Nephron progenitor cell (in vitro differentiated cells): ENCODE measurements at regions not wholly inside any gene's neighbourhood (a gene's known extent, or its start where the extent isn't known, plus 50 kb on each side); places are given as distances from the start of the nearest gene placed in this dataset.

ENCODE experiments used
- DNase-seq: peaks from one replicate; pipeline ENCODE4 v3.0.0; 2021
- H3K27ac Mint-ChIP-seq: 2 replicates; pipeline ENCODE4 v1.8.0; 2021; ENCODE audit warnings: mild to moderate bottlenecking, moderate library complexity, mixed read lengths
- H3K27me3 Mint-ChIP-seq: 2 replicates; pipeline ENCODE4 v1.8.0; 2021; ENCODE audit warnings: mild to moderate bottlenecking, low read depth, mixed read lengths; ENCODE audit not compliant: poor library complexity
- H3K36me3 Mint-ChIP-seq: 2 replicates; pipeline ENCODE4 v1.8.0; 2021; ENCODE audit warnings: low read depth, mixed read lengths
- H3K4me1 Mint-ChIP-seq: 2 replicates; pipeline ENCODE4 v1.8.0; 2021; ENCODE audit warnings: mixed read lengths
- H3K4me3 Mint-ChIP-seq: 2 replicates; pipeline ENCODE4 v1.8.0; 2021; ENCODE audit warnings: mild to moderate bottlenecking, moderate library complexity, mixed read lengths
- H3K9me3 Mint-ChIP-seq: 2 replicates; pipeline ENCODE4 v1.8.0; 2021; ENCODE audit warnings: mild to moderate bottlenecking, moderate library complexity, mixed read lengths
- TF ChIP-seq, protein P1 (sequence below): fragments of 200-600 bp; sonication (generic); IDR thresholded peaks from 2 replicates; pipeline ENCODE4 v1.5.0; 2021; ENCODE audit warnings: antibody characterized with exemption

DNA sequence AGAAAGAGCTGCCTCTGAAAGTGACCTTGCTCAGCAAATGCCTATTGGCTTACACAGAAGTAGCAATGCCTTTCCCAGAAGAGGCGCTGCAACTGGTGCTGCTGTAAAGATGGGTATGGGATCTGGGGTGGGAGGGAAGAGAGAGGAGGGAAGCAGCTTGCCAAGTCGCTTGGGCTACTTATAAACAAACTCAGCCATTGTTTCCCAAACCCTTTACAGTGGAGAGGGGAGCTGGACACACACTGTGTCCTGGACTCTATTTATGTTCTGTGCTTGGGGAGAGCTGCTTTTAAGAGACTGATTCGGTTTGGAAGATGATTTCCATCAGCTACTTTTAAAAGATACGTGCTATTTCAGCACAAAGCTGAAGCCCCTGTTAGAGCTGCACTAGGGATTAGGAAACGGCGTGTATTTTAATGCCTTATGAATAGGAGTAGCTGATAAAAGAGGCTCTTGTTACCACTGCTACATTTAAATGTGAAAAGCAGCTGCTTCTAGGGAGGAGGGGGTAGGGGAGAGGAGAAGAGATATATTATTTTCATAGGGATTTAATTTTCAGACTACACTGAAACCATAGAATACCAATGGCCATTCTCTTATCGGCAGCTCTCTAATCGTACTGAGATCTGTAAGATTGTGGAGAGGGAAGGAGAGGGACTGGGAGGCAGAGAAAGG is 440.6 kb downstream of the MCTP2 start:
- peak overlapping the region; percentile 36 for H3K4me3 Mint-ChIP-seq
- H3K9me3 Mint-ChIP-seq: no peaks in the 10 kb centered on the region
- H3K27ac Mint-ChIP-seq: no peak overlapping the region
- H3K27me3 Mint-ChIP-seq: peaks cover 21% of the 10 kb centered on the region
- peaks cover 48% of the 10 kb centered on the region for H3K4me1 Mint-ChIP-seq
- TF ChIP-seq, protein P1, sequence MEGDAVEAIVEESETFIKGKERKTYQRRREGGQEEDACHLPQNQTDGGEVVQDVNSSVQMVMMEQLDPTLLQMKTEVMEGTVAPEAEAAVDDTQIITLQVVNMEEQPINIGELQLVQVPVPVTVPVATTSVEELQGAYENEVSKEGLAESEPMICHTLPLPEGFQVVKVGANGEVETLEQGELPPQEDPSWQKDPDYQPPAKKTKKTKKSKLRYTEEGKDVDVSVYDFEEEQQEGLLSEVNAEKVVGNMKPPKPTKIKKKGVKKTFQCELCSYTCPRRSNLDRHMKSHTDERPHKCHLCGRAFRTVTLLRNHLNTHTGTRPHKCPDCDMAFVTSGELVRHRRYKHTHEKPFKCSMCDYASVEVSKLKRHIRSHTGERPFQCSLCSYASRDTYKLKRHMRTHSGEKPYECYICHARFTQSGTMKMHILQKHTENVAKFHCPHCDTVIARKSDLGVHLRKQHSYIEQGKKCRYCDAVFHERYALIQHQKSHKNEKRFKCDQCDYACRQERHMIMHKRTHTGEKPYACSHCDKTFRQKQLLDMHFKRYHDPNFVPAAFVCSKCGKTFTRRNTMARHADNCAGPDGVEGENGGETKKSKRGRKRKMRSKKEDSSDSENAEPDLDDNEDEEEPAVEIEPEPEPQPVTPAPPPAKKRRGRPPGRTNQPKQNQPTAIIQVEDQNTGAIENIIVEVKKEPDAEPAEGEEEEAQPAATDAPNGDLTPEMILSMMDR: no peak
- H3K36me3 Mint-ChIP-seq: no peaks in the 10 kb centered on the region
- DNase-seq: peak; percentile 22

DNA sequence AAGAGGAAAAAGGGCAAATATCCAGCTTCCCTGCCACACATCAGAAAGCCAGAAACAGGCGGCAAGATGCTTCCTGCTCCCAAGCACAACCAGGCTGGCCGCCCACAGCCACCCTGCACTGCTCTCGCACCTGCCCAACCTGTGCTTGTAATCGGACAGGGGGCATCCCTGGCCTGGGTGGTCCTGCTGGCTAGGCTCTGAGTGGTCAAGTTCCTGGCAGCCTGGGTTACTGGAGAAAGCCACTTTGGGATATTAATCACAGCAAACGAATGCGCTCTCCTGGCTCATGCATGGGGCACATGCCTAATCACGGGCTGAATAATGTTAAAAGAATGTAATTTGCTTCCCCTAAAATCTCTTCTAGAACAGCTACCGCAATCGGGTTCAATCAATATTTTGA is 442.4 kb downstream of the MCTP2 start:
- no peak for DNase-seq
- Mint-ChIP-seq H3K27me3 (peaks cover 17% of the 10 kb centered on the region), H3K4me3 (no peak overlapping the region), H3K9me3 (no peaks in the 10 kb centered on the region), H3K27ac (no peak overlapping the region), H3K4me1 (peaks cover 43% of the 10 kb centered on the region), H3K36me3 (no peaks in the 10 kb centered on the region)
- TF ChIP-seq, protein P1: no peak

DNA sequence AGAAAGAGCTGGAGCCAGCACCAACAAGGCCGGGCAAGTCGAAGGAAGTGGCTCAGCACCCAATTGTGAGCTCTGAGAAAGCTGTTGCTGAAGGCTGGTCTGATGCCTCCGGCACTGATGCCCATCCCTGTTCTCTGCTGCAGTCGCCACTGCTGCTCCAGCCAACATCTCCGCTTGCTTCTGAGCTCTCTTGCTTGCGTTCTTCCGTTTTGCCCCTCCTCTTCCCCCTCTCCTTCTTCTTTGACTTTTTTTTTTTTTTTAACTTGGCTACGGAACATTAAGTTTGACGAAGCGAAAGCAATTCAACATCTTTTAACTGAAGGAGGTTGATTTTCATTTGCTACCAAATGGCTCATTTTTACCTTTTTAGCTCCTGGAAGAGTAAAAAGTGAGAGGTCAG is 442.9 kb downstream of the MCTP2 start:
- peak overlapping the region; percentile 51 for H3K27ac Mint-ChIP-seq
- no peaks in the 10 kb centered on the region for H3K9me3 Mint-ChIP-seq

DNA sequence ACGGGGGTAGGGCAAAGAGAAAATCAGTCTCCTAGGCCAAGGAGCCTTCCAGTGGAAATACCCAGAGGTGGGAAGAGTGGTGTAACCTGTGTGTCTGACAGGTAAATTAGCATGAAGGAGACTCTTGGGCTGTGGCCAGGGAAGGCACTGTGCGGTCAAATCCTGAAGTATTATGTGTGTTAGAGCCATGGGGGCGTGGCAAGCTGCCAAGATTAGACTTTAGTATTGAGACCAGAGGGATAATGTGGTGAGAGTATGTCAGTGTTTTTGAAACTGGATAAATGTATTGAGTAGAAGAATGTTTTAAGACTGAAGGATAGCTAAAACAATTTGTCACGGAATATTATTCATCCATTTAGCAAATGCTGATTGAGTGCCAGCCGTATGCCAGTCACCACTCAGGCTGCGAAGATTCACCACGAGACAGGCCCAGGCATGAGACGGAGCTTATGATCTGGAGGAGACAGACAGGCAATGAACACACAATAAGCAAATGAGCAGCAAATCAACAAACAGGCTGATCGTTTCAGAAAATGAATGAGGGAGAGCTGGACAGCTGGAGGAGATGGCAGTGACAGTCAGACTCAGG is 445.9 kb downstream of the MCTP2 start:
- Mint-ChIP-seq H3K9me3 (no peaks in the 10 kb centered on the region), H3K4me1 (peaks cover 23% of the 10 kb centered on the region), H3K36me3 (no peaks in the 10 kb centered on the region), H3K4me3 (no peak overlapping the region), H3K27me3 (peaks cover 17% of the 10 kb centered on the region), H3K27ac (no peak overlapping the region)
- no peak for DNase-seq
- TF ChIP-seq, protein P1: no peak

More for the DNA sequence above, 442.9 kb downstream of the MCTP2 start:
- Mint-ChIP-seq H3K4me1 (peaks cover 43% of the 10 kb centered on the region), H3K36me3 (no peaks in the 10 kb centered on the region), H3K27me3 (peaks cover 17% of the 10 kb centered on the region), H3K4me3 (no peak overlapping the region)
- TF ChIP-seq, protein P1: no peak
- DNase-seq: no peak

DNA sequence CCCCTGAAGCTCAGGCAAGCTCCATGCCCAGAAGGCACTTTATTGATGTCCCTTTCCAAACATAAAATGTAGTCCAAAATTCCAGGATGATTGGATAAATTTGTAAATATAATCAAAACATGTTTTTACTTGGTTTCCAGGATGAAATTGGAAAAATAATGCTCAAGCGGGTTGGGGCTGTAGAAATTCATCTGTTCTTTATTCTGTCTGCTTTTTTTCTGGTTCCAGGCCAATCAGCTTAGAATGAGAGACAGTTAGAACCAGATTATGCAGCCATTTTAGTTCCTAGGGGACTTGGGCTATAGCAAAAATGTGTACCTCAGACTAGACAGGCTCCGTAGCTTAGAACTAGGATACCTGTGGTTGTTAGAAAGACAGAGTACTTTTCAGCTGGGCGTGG is 450.8 kb downstream of the MCTP2 start:
- no peaks in the 10 kb centered on the region for H3K9me3 Mint-ChIP-seq
- peaks cover 3% of the 10 kb centered on the region for H3K27me3 Mint-ChIP-seq
- no peak overlapping the region for H3K27ac Mint-ChIP-seq
- no peaks in the 10 kb centered on the region for H3K4me1 Mint-ChIP-seq
- no peak for DNase-seq
- TF ChIP-seq, protein P1: no peak
- no peak overlapping the region for H3K4me3 Mint-ChIP-seq
- no peaks in the 10 kb centered on the region for H3K36me3 Mint-ChIP-seq

DNA sequence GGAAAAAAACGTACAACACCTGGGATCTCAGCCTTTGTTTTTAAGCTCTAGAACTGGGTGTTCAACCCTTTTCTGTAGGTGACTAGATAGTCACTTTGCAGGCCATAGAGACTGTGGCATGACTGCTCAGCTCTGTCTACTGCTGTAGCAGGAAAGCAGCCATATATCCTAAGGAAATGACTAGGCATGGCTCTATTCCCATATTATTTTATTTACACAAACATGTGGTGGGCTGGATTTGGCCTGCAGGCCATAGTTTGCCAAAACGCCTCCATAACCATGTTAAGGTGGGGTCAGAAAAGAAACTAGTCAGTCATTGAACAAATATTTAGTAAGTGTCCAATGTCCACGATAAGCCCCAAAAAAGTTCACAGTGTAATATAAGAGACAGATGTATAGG is 452.5 kb downstream of the MCTP2 start:
- Mint-ChIP-seq H3K27me3 (peaks cover 3% of the 10 kb centered on the region), H3K9me3 (no peaks in the 10 kb centered on the region), H3K27ac (no peak overlapping the region), H3K4me3 (no peak overlapping the region), H3K36me3 (no peaks in the 10 kb centered on the region), H3K4me1 (no peaks in the 10 kb centered on the region)
- TF ChIP-seq, protein P1: no peak
- DNase-seq: no peak
